ENCODE measurements at regions not wholly inside any gene's neighbourhood (a gene's known extent, or its start where the extent isn't known, plus 50 kb on each side); places are given as distances from the start of the nearest gene placed in this dataset.
"Not testable (repeated sequence)": the region's sequence is repeated elsewhere in the genome, so short reads cannot be mapped to it uniquely, and the experiment has no call there.

GRCh38 chr3:101999177-101999779 is 150.0 kb downstream of the NFKBIZ start:
- DNase-seq = no peak

DNA sequence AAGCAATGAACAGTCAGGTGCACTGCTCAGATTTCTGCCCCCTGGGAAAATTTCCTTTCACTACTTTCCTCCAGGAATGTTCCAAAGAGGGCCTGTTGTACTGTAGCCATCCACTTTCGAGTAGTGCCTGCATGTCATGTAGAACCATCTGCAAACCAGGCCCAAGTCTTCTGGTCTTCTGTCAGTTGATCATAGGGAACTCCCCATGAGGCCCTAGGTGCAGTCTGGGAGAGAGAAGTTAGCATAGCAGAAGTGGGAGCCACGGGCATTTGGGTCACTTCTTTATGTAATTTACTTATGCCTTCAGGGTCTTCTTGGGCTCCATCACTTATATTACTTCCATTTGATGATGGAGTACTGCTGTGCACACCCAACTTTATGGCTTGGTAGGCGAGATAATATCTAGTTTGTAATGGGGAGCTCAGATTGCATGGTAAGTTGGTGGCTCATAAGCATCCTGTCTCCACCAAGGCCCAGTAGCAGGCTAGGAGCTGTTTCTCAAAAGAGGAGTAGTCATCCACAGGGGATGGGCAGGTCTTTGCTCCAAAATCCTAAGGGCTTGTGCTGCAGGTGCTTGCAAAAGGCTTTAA is 151.4 kb downstream of the NFKBIZ start:
- no peak for DNase-seq

GRCh38 chr3:102002056-102002455 is 152.7 kb downstream of the NFKBIZ start:
- no peak for DNase-seq

DNA sequence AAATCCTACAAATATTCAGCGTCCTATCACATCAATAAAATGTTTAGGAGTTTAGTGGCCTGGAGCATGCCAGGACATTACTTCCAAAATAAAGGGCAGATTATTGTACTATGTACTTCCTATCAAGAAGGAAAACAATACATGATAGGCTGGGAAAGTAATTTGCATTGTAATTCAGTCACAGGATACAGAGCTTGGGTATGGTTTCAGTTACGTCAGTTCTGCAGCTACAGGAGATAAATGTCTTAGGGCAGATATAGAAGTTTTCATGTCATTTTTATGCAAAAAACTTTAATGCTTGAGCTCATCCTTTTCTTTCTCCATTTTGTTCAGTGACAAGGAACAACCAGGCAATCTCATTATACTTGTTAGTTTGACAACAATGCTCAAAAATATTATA is 155.2 kb downstream of the NFKBIZ start:
- no peak for DNase-seq

DNA sequence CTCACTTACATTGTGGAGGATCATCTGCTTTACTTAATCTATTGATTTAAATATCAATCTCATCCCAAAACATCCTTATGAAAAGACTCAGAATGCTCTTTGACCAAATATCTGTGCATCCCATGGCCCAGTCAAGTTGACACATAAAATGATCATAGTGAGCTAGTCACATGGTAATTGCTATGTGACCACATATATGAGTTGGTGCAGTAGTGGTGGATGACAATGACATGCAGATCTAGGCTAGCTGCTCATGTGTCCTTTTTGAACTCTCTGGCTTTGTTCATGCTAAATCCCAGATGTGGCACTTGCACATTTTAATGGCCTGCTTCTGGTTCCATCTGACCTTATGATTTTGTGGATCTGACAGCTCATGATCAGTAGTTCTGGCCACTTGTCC is 156.2 kb downstream of the NFKBIZ start:
- DNase-seq = no peak

GRCh38 chr3:102006812-102007485 is 157.6 kb downstream of the NFKBIZ start:
- DNase-seq = no peak

DNA sequence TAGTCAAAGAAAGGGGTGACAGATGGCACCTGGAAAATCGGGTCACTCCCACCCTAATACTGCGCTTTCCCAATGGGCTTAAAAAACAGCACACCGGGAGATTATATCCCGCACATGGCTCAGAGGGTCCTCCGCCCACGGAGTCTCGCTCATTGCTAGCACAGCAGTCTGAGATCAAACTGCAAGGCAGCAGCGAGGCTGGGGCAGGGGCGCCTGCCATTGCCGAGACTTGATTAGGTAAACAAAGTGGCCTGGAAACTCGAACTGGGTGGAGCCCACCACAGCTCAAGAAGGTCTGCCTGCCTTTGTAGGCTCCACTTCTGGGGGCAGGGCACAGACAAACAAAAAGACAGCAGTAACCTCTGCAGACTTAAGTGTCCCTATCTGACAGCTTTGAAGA is 159.1 kb downstream of the NFKBIZ start:
- not testable (repeated sequence) for DNase-seq

- DNase-seq = no peak
Measured at GRCh38 chr3:102016417-102016816, 167.1 kb downstream of the NFKBIZ start.

- no peak for DNase-seq
Measured at GRCh38 chr3:102017784-102018183, 168.5 kb downstream of the NFKBIZ start.

- DNase-seq = no peak
Measured at GRCh38 chr3:102018551-102018950, 169.2 kb downstream of the NFKBIZ start.

DNA sequence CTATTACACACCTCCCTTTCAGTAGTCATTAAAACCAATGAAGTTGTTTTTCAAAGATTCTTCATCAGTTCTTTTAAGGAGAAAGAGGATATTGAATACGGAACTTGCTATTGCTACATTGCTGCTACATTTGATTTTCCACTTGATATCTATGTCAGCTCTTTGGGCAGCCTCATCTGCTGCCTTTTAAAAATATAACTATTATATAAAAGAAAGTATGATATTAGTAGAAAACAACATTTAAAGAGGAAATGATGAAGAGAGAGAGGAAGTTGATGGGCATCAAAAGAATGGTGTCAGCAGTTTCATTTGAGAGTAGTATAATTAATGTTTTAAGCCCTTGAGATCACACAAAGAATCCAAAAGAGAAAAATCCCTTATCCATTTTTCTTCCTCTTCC is 171.4 kb downstream of the NFKBIZ start:
- DNase-seq = no peak

DNA sequence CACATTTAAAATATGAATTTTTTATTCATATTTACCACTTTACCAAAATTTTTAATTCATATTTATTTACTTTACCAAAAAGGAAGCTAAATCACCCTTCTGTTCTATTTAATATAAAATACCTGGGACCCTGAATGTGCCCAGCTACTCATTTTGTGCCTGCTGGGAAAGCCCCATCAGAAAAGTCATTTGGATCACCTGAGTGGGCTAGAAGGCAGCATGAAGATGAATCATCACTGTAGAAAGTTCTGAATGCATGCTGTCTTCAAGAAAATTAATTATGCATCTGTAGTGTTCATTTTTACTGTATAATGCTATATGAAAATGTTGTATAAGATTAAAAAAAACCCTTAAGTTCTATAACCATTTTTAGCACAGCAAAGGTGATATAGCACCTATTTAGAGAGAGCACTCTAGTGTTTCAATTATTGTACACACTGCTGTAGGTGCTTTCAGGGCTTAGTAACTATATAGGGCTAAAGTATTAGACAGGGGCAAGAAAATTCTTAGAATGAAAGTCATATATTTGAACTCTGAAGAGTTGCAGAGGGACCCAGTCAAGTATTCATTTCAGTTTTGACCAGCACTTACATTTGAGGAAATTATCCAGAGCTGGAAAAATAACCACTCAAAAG is 175.1 kb downstream of the NFKBIZ start:
- DNase-seq = no peak

DNA sequence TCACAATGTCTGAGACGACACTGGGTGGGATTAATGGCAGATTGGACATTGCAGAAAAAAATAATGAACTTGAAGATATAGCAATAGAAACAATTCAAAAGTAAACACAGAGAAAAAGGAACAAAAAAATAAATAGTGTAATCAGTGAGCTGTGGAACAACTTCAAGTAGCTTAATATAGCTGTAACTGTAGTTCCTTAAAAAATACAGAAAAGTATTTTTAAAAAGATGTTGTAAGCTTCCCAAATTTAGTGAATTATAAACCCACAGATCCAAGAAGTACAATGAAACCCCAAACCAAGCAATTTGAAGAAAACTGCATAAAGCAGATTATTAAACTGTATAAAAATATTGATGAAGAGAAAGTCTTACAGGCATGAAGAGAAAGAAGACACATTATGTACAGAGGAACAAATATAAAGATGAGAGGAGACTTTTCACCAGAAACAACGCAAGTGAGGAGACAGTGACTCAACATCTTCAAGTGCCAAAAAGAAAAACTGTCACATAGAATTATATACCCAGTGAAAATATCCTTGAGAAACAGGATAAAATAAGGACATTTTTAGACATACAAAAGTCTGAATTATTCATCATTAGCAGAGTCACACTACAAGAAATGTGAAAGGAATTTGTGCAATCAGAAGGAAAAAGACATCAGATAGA is 176.4 kb downstream of the NFKBIZ start:
- no peak for DNase-seq

GRCh38 chr3:102026656-102027055 is 177.3 kb downstream of the NFKBIZ start:
- no peak for DNase-seq

GRCh38 chr3:102030661-102031060 is 181.3 kb downstream of the NFKBIZ start:
- no peak for DNase-seq

GRCh38 chr3:102031834-102032233 is 182.5 kb downstream of the NFKBIZ start:
- no peak for DNase-seq

DNA sequence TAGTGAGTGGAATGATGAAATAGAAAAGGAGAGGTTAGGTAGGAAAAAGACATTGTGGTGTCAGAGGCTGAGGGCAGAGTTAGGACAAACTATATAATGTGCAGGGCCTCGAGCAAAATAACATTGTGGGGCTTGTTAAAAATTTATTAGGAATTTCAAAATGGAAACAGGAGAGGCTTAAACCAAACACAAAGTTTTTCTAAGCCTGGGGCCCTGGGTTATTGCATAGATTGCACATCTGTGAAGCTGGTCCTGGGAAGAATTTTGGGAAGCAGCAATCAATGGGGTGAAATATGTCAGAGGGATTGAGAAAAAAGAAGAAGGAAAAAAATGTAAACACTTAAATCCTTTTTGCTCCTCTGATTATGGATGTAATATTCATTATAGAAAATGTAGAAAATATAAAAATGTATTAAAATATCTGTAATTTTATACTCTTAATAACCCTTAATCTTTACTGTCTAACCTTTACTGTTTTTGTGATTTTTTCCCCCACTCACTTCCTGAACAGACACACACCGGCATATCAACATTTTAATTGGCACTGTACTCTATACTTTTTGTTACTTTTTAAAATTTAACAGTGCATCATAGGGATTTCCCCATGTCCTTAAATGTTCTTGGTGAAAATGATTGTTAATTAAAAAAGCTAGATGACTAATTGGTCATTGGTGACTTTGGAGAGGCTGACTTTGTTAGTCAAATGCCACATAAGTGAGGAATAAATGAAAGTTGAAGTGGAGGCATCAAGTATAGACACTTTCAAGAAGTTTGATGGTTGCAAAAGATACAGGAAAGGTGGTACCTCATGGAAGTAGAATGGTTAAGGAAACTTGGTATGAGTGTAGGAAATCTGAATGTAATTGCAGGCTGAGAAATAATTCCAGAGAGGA is 183.4 kb downstream of the NFKBIZ start:
- no peak for DNase-seq

GRCh38 chr3:102034639-102035451 is 185.5 kb downstream of the NFKBIZ start:
- DNase-seq = peak in 1 of 5 donors; percentile 15

DNA sequence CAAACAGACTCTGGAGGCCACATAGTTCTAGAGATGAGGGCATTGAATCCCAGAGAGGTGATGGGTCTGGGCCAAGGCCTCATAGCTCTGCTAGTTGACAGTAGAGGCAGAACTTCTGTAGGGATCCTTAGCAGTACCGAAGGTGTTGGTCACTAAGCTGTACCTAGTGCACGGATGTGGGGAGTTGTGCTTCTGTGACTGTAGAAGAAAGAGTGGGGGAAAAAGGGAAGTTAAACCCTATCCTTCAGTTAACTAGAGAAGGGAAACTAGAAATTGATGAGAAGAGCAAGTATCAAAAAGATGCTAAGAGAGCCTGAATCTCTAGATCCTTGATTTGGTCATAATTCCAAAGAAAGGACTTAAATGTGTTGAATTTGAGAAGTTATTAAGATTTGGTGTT is 186.7 kb downstream of the NFKBIZ start:
- DNase-seq = no peak

GRCh38 chr3:102036472-102036871 is 187.2 kb downstream of the NFKBIZ start:
- no peak for DNase-seq

GRCh38 chr3:102037209-102037608 is 187.9 kb downstream of the NFKBIZ start:
- no peak for DNase-seq

Data from T-helper 1 cell (primary cell).